ENCODE measurements at regions not wholly inside any gene's neighbourhood (a gene's known extent, or its start where the extent isn't known, plus 50 kb on each side); places are given as distances from the start of the nearest gene placed in this dataset.
"Not testable (repeated sequence)": the region's sequence is repeated elsewhere in the genome, so short reads cannot be mapped to it uniquely, and the experiment has no call there.

DNA sequence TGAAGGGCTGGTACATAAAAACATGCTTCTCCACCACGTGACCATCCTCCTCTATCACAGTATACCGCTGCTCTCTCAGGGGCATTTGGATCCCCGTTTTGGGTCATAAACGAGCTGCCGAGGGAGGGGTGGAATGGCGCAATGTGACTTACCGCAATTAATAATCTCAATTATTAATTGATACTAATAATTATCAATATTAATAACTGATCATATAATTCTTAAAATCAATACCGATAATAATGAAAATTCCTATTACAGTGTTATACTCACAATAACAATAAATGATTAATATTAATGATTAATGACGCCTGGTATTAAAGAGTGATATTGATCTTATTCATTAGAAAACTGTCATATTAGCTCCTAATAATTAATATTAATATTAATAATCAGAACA, 56.1 kb upstream of the FRG2C start:
- not testable (repeated sequence) for DNase-seq (ENCODE audit: low spot score)

DNA sequence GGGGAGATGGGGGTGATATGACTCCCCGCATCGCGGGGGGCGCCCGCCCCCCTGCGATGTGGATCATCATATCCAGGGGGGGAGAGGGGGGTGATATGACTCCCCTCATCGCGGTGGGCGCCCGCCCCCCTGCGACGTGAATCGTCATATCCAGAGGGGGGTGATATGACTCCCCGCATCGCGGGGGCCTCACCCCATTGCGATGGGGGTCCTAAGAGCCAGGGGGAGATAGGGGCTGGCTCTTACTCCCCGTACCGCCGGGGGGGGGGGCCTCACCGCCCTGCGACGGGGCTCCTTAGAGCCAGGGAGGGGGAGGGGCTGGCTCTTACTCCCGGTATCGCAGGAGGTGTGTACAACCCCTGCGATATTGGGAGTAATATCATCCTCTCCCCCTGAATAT, 54.5 kb upstream of the FRG2C start:
- DNase-seq (ENCODE audit: low spot score): not testable (repeated sequence)

DNA sequence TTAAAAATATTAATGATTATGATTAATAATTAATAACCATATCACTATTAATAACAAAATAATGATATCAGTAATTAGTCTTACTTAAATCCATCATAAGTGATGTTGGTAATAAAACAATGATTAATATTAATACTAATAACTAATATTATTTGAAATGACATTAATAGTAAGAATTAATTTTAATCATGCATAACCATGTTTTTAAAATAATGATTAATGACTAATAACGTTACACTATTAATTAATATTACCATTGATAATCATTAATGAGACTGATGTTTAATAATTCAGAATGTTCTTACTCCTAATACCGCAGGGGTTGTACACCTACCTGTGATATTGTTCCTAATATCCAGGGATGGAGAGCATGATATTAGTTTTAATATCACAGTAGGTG, 53.4 kb upstream of the FRG2C start:
- no peak for DNase-seq (ENCODE audit: low spot score)

DNA sequence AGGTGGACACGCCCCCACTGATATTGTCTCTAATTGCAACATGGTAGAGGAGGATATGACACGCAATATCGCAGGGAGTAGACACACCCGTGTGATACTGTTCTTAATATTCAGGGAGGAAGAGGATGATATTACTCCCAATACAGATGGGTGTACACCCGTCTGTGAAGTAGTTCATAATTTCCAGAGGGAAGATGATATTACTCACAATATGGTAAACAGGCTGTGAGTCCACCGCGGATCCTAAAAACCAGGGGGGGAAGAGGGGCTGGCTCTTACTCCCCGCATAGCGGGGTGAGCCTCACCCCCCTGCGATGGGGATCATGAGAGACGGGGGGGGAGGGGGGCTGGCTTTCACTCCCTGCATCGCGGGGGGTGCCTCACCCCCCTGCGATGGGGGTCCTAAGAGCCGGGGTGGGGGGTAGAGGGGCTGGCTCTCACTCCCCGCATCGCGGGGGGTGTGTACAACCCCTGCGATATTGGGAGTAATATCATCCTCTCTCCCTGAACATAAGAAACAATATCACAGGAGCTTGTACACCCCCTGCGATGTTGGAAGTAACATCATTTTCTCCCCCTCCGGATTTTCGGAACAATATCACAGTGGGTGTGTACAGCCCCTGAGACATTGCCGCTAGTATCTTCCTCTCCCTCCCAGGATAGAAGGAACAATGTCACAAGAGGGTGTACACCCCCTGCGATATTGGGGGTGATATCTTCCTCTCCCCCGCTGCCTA, 52.2 kb upstream of the FRG2C start:
- DNase-seq (ENCODE audit: low spot score): not testable (repeated sequence)
